Neural progenitor cell (in vitro differentiated cells): ENCODE measurements at regions not wholly inside any gene's neighbourhood (a gene's known extent, or its start where the extent isn't known, plus 50 kb on each side); places are given as distances from the start of the nearest gene placed in this dataset.
A peak's percentile ranks its signal among the peaks of the same experiment; 100 is the strongest.

ENCODE experiments used
- DNase-seq: peaks from one replicate; pipeline ENCODE4 v3.0.0-alpha.2; 2016; ENCODE audit warnings: low spot score
- H2AFZ ChIP-seq: fragments of 200-600 bp; sonication (generic); replicated peaks from 2 replicates; pipeline ENCODE4 v1.6.1; 2016; ENCODE audit warnings: antibody characterized with exemption
- H3F3A ChIP-seq: fragments of 200-600 bp; sonication (generic); 2 replicates; pipeline ENCODE4 v1.6.1; 2016; ENCODE audit warnings: antibody characterized with exemption, low read depth
- H3K27ac ChIP-seq: fragments of 200-600 bp; sonication (generic); 2 replicates; pipeline ENCODE4 v1.5.1; 2016; ENCODE audit warnings: mild to moderate bottlenecking
- H3K27me3 ChIP-seq: fragments of 200-600 bp; sonication (generic); 2 replicates; pipeline ENCODE4 v1.6.1; 2016; ENCODE audit warnings: mild to moderate bottlenecking, moderate library complexity
- H3K36me3 ChIP-seq: fragments of 200-600 bp; sonication (generic); 2 replicates; pipeline ENCODE4 v1.5.1; 2016
- H3K4me1 ChIP-seq: fragments of 200-600 bp; sonication (generic); 2 replicates; pipeline ENCODE4 v1.6.1; 2016; ENCODE audit warnings: mixed run types
- H3K4me2 ChIP-seq: fragments of 200-600 bp; sonication (generic); 2 replicates; pipeline ENCODE4 v1.6.1; 2016
- H3K4me3 ChIP-seq: fragments of 200-600 bp; sonication (generic); 2 replicates; pipeline ENCODE4 v1.5.1; 2016
- H3K79me2 ChIP-seq: fragments of 200-600 bp; sonication (generic); 2 replicates; pipeline ENCODE4 v1.6.1; 2016; ENCODE audit warnings: low read depth
- H3K9ac ChIP-seq: fragments of 200-600 bp; sonication (generic); 2 replicates; pipeline ENCODE4 v1.6.1; 2016
- H3K9me3 ChIP-seq: fragments of 200-600 bp; sonication (generic); 2 replicates; pipeline ENCODE4 v1.5.1; 2016; ENCODE audit warnings: low read depth
- H4K20me1 ChIP-seq: fragments of 200-600 bp; sonication (generic); 2 replicates; pipeline ENCODE4 v1.6.1; 2016; ENCODE audit warnings: low read depth
- H3K27ac Mint-ChIP-seq: 3 replicates; pipeline ENCODE4 v1.8.0; 2021; ENCODE audit warnings: mixed read lengths
- H3K27me3 Mint-ChIP-seq: 2 replicates; pipeline ENCODE4 v1.8.0; 2022; ENCODE audit warnings: low read depth, mild to moderate bottlenecking, inconsistent platforms, moderate library complexity, mixed read lengths; ENCODE audit not compliant: insufficient read depth
- H3K36me3 Mint-ChIP-seq: 3 replicates; pipeline ENCODE4 v1.8.0; 2021; ENCODE audit warnings: mixed read lengths
- H3K4me1 Mint-ChIP-seq: 3 replicates; pipeline ENCODE4 v1.8.0; 2021; ENCODE audit warnings: mixed read lengths
- H3K4me3 Mint-ChIP-seq: 3 replicates; pipeline ENCODE4 v1.8.0; 2021; ENCODE audit warnings: mild to moderate bottlenecking, moderate library complexity, mixed read lengths
- H3K9me3 Mint-ChIP-seq: 3 replicates; pipeline ENCODE4 v1.8.0; 2020; ENCODE audit warnings: mixed read lengths
- EZH2 ChIP-seq: fragments of 200-600 bp; sonication (generic); IDR thresholded peaks from 2 replicates; pipeline ENCODE4 v1.6.1; 2017; ENCODE audit warnings: antibody characterized with exemption, mild to moderate bottlenecking, moderate library complexity
- EZH2phosphoT487 ChIP-seq: fragments of 200-600 bp; sonication (generic); IDR thresholded peaks from 2 replicates; pipeline ENCODE4 v1.6.1; 2017; ENCODE audit warnings: antibody characterized with exemption
- TF ChIP-seq, protein P1 (sequence below): fragments of 200-600 bp; sonication (generic); IDR thresholded peaks from 2 replicates; pipeline ENCODE4 v1.5.1; 2017; ENCODE audit warnings: antibody characterized with exemption, mild to moderate bottlenecking

GRCh38 chr4:4766564-4766963 is 92.9 kb upstream of the MSX1 start:
- Histone ChIP-seq H3K27ac (no peak overlapping the region), H3F3A (peaks cover 30% of the 10 kb centered on the region), H4K20me1 (peaks cover 26% of the 10 kb centered on the region), H3K4me2 (no peak overlapping the region), H3K4me1 (peaks cover 22% of the 10 kb centered on the region), H3K27me3 (peaks cover 50% of the 10 kb centered on the region), H3K9me3 (no peaks in the 10 kb centered on the region), H3K79me2 (no peaks in the 10 kb centered on the region), H3K4me3 (no peak overlapping the region), H2AFZ (no peak overlapping the region), H3K9ac (no peak overlapping the region), H3K36me3 (no peaks in the 10 kb centered on the region)
- Mint-ChIP-seq H3K27me3 (peaks cover 6% of the 10 kb centered on the region), H3K27ac (no peak overlapping the region), H3K4me3 (no peak overlapping the region), H3K36me3 (peaks cover 22% of the 10 kb centered on the region), H3K9me3 (peaks cover 19% of the 10 kb centered on the region), H3K4me1 (peaks cover 49% of the 10 kb centered on the region)
- TF ChIP-seq EZH2 = no peak
- TF ChIP-seq EZH2phosphoT487 = no peak
- TF ChIP-seq, protein P1, sequence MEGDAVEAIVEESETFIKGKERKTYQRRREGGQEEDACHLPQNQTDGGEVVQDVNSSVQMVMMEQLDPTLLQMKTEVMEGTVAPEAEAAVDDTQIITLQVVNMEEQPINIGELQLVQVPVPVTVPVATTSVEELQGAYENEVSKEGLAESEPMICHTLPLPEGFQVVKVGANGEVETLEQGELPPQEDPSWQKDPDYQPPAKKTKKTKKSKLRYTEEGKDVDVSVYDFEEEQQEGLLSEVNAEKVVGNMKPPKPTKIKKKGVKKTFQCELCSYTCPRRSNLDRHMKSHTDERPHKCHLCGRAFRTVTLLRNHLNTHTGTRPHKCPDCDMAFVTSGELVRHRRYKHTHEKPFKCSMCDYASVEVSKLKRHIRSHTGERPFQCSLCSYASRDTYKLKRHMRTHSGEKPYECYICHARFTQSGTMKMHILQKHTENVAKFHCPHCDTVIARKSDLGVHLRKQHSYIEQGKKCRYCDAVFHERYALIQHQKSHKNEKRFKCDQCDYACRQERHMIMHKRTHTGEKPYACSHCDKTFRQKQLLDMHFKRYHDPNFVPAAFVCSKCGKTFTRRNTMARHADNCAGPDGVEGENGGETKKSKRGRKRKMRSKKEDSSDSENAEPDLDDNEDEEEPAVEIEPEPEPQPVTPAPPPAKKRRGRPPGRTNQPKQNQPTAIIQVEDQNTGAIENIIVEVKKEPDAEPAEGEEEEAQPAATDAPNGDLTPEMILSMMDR = no peak
- no peak for DNase-seq

DNA sequence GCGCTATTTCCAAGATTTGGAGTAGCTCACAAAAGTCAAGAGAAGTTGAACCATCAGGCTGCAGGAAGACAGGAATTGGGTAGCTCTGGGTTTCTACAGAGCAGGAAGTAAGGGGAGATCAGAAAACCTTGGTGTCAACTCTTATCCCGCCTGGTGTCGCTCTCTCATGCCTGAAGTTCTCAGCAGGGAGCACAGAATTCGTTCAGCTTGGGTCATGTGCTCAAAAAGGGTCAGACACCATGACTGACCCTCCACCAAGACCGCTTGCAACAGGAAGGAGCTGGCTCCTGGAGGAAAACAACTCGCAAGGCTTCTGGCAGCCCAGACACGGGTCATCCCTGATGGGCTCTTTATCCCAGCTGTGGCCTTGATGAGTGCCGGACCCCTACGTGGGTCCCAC is 93.7 kb upstream of the MSX1 start:
- no peak for TF ChIP-seq EZH2
- TF ChIP-seq, protein P1 = no peak
- TF ChIP-seq EZH2phosphoT487 = no peak
- Mint-ChIP-seq H3K4me1 (peaks cover 56% of the 10 kb centered on the region), H3K9me3 (peaks cover 19% of the 10 kb centered on the region), H3K27ac (no peak overlapping the region), H3K27me3 (peaks cover 6% of the 10 kb centered on the region), H3K4me3 (no peak overlapping the region), H3K36me3 (peaks cover 22% of the 10 kb centered on the region)
- peaks cover 28% of the 10 kb centered on the region for H3K4me1 ChIP-seq
- no peak overlapping the region for H3K27ac ChIP-seq
- H3K9ac ChIP-seq = no peak overlapping the region
- H3K9me3 ChIP-seq = no peaks in the 10 kb centered on the region
- DNase-seq = no peak
- no peaks in the 10 kb centered on the region for H3K79me2 ChIP-seq
- H3F3A ChIP-seq = peaks cover 37% of the 10 kb centered on the region
- H3K4me2 ChIP-seq = no peak overlapping the region
- H3K27me3 ChIP-seq = peaks cover 58% of the 10 kb centered on the region
- H3K4me3 ChIP-seq = no peak overlapping the region
- no peaks in the 10 kb centered on the region for H3K36me3 ChIP-seq
- H4K20me1 ChIP-seq = peaks cover 34% of the 10 kb centered on the region
- H2AFZ ChIP-seq = no peak overlapping the region

DNA sequence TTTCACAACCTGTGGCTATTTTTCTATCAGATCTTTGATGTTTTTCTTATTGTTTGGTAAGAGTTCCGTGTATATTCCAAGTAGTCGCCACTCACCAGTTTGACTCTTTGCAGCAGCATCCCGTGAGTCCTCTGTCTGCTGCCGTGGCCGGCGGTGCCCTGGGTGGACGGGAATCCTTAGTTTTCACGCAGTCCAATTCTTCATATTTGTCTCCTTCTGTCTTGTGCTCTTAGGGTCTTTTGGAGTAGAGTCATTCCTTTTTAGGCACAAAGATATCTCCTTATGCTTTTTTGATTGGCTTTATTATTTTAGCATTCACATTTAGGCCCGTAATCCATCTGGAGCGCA is 94.9 kb upstream of the MSX1 start:
- Mint-ChIP-seq H3K4me1 (peaks cover 69% of the 10 kb centered on the region), H3K27ac (peak overlapping the region; percentile 73), H3K36me3 (peaks cover 22% of the 10 kb centered on the region), H3K9me3 (peaks cover 19% of the 10 kb centered on the region), H3K4me3 (no peak overlapping the region), H3K27me3 (peaks cover 6% of the 10 kb centered on the region)
- no peak overlapping the region for H2AFZ ChIP-seq
- no peak for TF ChIP-seq EZH2phosphoT487
- TF ChIP-seq, protein P1 = no peak
- no peak for TF ChIP-seq EZH2
- H3K27me3 ChIP-seq = peaks cover 70% of the 10 kb centered on the region
- H3F3A ChIP-seq = peaks cover 41% of the 10 kb centered on the region
- H3K4me3 ChIP-seq = no peak overlapping the region
- H3K36me3 ChIP-seq = no peaks in the 10 kb centered on the region
- H3K27ac ChIP-seq = no peak overlapping the region
- no peaks in the 10 kb centered on the region for H3K79me2 ChIP-seq
- no peak overlapping the region for H3K4me2 ChIP-seq
- H3K9ac ChIP-seq = no peak overlapping the region
- H3K9me3 ChIP-seq = no peaks in the 10 kb centered on the region
- no peak for DNase-seq
- peaks cover 38% of the 10 kb centered on the region for H4K20me1 ChIP-seq
- H3K4me1 ChIP-seq = peaks cover 31% of the 10 kb centered on the region
